ENCODE measurements at regions not wholly inside any gene's neighbourhood (a gene's known extent, or its start where the extent isn't known, plus 50 kb on each side); places are given as distances from the start of the nearest gene placed in this dataset.

GRCh38 chr6:18861204-18861603 lies 474.1 kb downstream of the RNF144B start:
- TF ChIP-seq POLR2A (IDR thresholded peaks at IDR 0.05; ENCODE audit: low read depth), result no peak
- no peak for TF ChIP-seq CTCF (IDR thresholded peaks at IDR 0.05)
- no peak for TF ChIP-seq EP300 (IDR thresholded peaks at IDR 0.05)
- TF ChIP-seq POLR2AphosphoS5 (IDR thresholded peaks at IDR 0.05), result no peak

Measured in esophagus muscularis mucosa (tissue), 4 donors.